Astrocyte (in vitro differentiated cells and primary cell): ENCODE measurements at regions not wholly inside any gene's neighbourhood (a gene's known extent, or its start where the extent isn't known, plus 50 kb on each side); places are given as distances from the start of the nearest gene placed in this dataset.

Experiments used
- DNase-seq: peaks from one replicate; pipeline ENCODE4 v3.0.0-alpha.2; 2010; ENCODE audit warnings: low read depth
- FAIRE-seq: peaks from 2 replicates; lab custom pipeline; 2011; peaks lifted over from hg19 to GRCh38; lab: Jason Lieb, UNC
- H2AFZ ChIP-seq: 2 replicates; pipeline ENCODE4 v1.6.0; 2012; ENCODE audit warnings: low read depth, low read length, inconsistent platforms
- H3K27ac ChIP-seq: 2 replicates; pipeline ENCODE4 v1.5.1; 2011; ENCODE audit warnings: low read depth, low read length, inconsistent platforms
- H3K27me3 ChIP-seq: 2 replicates; pipeline ENCODE4 v1.6.0; 2011; ENCODE audit warnings: low read length, inconsistent platforms; ENCODE audit not compliant: insufficient read depth
- H3K36me3 ChIP-seq: 2 replicates; pipeline ENCODE4 v1.5.1; 2011; ENCODE audit warnings: low read length, inconsistent platforms; ENCODE audit not compliant: insufficient read depth
- H3K4me1 ChIP-seq: 2 replicates; pipeline ENCODE4 v1.5.1; 2011; ENCODE audit warnings: low read length, inconsistent platforms; ENCODE audit not compliant: insufficient read depth
- H3K4me2 ChIP-seq: 2 replicates; pipeline ENCODE4 v1.6.0; 2012; ENCODE audit warnings: low read length, inconsistent platforms
- H3K4me3 ChIP-seq: 2 replicates; pipeline ENCODE4 v1.5.1; 2011; ENCODE audit warnings: low read depth, mild to moderate bottlenecking, low read length, inconsistent platforms; ENCODE audit not compliant: insufficient read depth
- H3K79me2 ChIP-seq: 2 replicates; pipeline ENCODE4 v1.6.0; 2012; ENCODE audit warnings: mild to moderate bottlenecking, low read length, inconsistent platforms; ENCODE audit not compliant: insufficient read depth
- H3K9ac ChIP-seq: 2 replicates; pipeline ENCODE4 v1.6.0; 2012; ENCODE audit warnings: mild to moderate bottlenecking, low read length, inconsistent platforms
- H3K9me3 ChIP-seq: 2 replicates; pipeline ENCODE4 v1.5.1; 2012; ENCODE audit warnings: low read depth, mild to moderate bottlenecking, low read length, inconsistent platforms; ENCODE audit not compliant: insufficient read depth
- H4K20me1 ChIP-seq: 2 replicates; pipeline ENCODE4 v1.6.0; 2012; ENCODE audit warnings: low read length, inconsistent platforms; ENCODE audit not compliant: insufficient read depth
- H3K27ac Mint-ChIP-seq: one replicate; pipeline ENCODE4 v1.8.0; 2021; ENCODE audit warnings: mild to moderate bottlenecking, mixed read lengths; ENCODE audit not compliant: unreplicated experiment
- H3K27me3 Mint-ChIP-seq: one replicate; pipeline ENCODE4 v1.8.0; 2021; ENCODE audit warnings: low read depth, mixed read lengths; ENCODE audit not compliant: unreplicated experiment
- H3K36me3 Mint-ChIP-seq: one replicate; pipeline ENCODE4 v1.8.0; 2021; ENCODE audit warnings: low read depth, mixed read lengths; ENCODE audit not compliant: unreplicated experiment
- H3K4me1 Mint-ChIP-seq: one replicate; pipeline ENCODE4 v1.8.0; 2021; ENCODE audit warnings: low read depth, mixed read lengths; ENCODE audit not compliant: unreplicated experiment
- H3K4me3 Mint-ChIP-seq: one replicate; pipeline ENCODE4 v1.8.0; 2021; ENCODE audit warnings: mild to moderate bottlenecking, moderate library complexity, mixed read lengths; ENCODE audit not compliant: unreplicated experiment
- H3K9me3 Mint-ChIP-seq: one replicate; pipeline ENCODE4 v1.8.0; 2021; ENCODE audit warnings: mild to moderate bottlenecking, mixed read lengths; ENCODE audit not compliant: unreplicated experiment
- EZH2 ChIP-seq: IDR thresholded peaks from 2 replicates; pipeline ENCODE4 v1.6.1; 2012; ENCODE audit warnings: mild to moderate bottlenecking, low read length, inconsistent platforms; ENCODE audit not compliant: insufficient read depth
- TF ChIP-seq, protein P1 (sequence below): IDR thresholded peaks from 2 replicates; pipeline ENCODE4 v1.5.1; 2011; ENCODE audit warnings: low read depth, mild to moderate bottlenecking, inconsistent platforms, low read length, moderate library complexity; ENCODE audit not compliant: insufficient read depth

GRCh38 chr1:193766329-193766728 lies 579.9 kb upstream of the B3GALT2 start:
- H3K9me3 Mint-ChIP-seq: no peaks in the 10 kb centered on the region
- no peaks in the 10 kb centered on the region for H3K9me3 ChIP-seq
- H3K27ac ChIP-seq: no peak overlapping the region
- DNase-seq (no peak), FAIRE-seq (no peak)
- no peaks in the 10 kb centered on the region for H3K36me3 Mint-ChIP-seq
- TF ChIP-seq EZH2: no peak
- TF ChIP-seq, protein P1, sequence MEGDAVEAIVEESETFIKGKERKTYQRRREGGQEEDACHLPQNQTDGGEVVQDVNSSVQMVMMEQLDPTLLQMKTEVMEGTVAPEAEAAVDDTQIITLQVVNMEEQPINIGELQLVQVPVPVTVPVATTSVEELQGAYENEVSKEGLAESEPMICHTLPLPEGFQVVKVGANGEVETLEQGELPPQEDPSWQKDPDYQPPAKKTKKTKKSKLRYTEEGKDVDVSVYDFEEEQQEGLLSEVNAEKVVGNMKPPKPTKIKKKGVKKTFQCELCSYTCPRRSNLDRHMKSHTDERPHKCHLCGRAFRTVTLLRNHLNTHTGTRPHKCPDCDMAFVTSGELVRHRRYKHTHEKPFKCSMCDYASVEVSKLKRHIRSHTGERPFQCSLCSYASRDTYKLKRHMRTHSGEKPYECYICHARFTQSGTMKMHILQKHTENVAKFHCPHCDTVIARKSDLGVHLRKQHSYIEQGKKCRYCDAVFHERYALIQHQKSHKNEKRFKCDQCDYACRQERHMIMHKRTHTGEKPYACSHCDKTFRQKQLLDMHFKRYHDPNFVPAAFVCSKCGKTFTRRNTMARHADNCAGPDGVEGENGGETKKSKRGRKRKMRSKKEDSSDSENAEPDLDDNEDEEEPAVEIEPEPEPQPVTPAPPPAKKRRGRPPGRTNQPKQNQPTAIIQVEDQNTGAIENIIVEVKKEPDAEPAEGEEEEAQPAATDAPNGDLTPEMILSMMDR: no peak
- no peaks in the 10 kb centered on the region for H3K36me3 ChIP-seq
- no peak overlapping the region for H3K9ac ChIP-seq
- H3K79me2 ChIP-seq: no peaks in the 10 kb centered on the region
- H3K27me3 Mint-ChIP-seq: no peaks in the 10 kb centered on the region
- no peak overlapping the region for H3K27ac Mint-ChIP-seq
- no peak overlapping the region for H3K4me2 ChIP-seq
- H4K20me1 ChIP-seq: no peaks in the 10 kb centered on the region
- no peak overlapping the region for H2AFZ ChIP-seq
- H3K4me1 Mint-ChIP-seq: no peaks in the 10 kb centered on the region
- H3K4me3 ChIP-seq: no peak overlapping the region
- no peaks in the 10 kb centered on the region for H3K27me3 ChIP-seq
- H3K4me1 ChIP-seq: no peaks in the 10 kb centered on the region
- H3K4me3 Mint-ChIP-seq: no peak overlapping the region

- Histone ChIP-seq H3K27me3 (no peaks in the 10 kb centered on the region), H3K9ac (no peak overlapping the region), H3K4me2 (no peak overlapping the region), H3K9me3 (no peaks in the 10 kb centered on the region), H4K20me1 (no peaks in the 10 kb centered on the region), H3K36me3 (no peaks in the 10 kb centered on the region), H3K27ac (no peak overlapping the region), H3K4me1 (no peaks in the 10 kb centered on the region), H3K4me3 (no peak overlapping the region), H3K79me2 (no peaks in the 10 kb centered on the region), H2AFZ (no peak overlapping the region)
- no peaks in the 10 kb centered on the region for H3K27me3 Mint-ChIP-seq
- no peak overlapping the region for H3K27ac Mint-ChIP-seq
- H3K9me3 Mint-ChIP-seq: no peaks in the 10 kb centered on the region
- no peaks in the 10 kb centered on the region for H3K4me1 Mint-ChIP-seq
- H3K4me3 Mint-ChIP-seq: no peak overlapping the region
- TF ChIP-seq, protein P1: no peak
- no peak for TF ChIP-seq EZH2
- H3K36me3 Mint-ChIP-seq: no peaks in the 10 kb centered on the region
- peak; percentile 14 for DNase-seq
- FAIRE-seq: no peak
Observed at GRCh38 chr1:193763266-193763665, 576.9 kb upstream of the B3GALT2 start.

DNA sequence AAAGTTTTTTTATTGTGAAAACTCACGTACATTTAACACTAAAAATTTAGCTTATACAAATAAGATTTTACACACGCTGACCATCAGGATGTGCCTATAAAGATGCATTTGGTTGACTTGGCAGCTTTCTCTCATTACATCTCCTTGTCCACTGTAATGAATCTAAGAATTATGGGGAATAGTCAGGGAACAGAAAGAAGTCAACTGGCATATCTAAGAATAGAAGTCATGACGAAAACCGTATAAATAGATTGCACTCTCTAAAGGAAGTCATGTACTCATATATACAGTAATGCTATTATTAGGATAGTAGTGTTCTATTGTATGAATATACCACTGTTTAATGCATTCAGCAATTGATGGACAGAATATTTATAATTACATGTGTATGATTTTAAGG lies 575.8 kb upstream of the B3GALT2 start:
- Histone ChIP-seq H3K9ac (no peak overlapping the region), H3K36me3 (no peaks in the 10 kb centered on the region), H3K4me2 (no peak overlapping the region), H3K9me3 (no peaks in the 10 kb centered on the region), H3K79me2 (no peaks in the 10 kb centered on the region), H3K4me3 (no peak overlapping the region), H3K4me1 (no peaks in the 10 kb centered on the region), H4K20me1 (no peaks in the 10 kb centered on the region), H3K27me3 (no peaks in the 10 kb centered on the region), H3K27ac (no peak overlapping the region), H2AFZ (no peak overlapping the region)
- H3K27me3 Mint-ChIP-seq: no peaks in the 10 kb centered on the region
- TF ChIP-seq, protein P1: no peak
- TF ChIP-seq EZH2: no peak
- FAIRE-seq: no peak
- no peaks in the 10 kb centered on the region for H3K4me1 Mint-ChIP-seq
- no peaks in the 10 kb centered on the region for H3K36me3 Mint-ChIP-seq
- no peak overlapping the region for H3K27ac Mint-ChIP-seq
- H3K9me3 Mint-ChIP-seq: no peaks in the 10 kb centered on the region
- no peak for DNase-seq
- no peak overlapping the region for H3K4me3 Mint-ChIP-seq
